ENCODE measurements at regions not wholly inside any gene's neighbourhood (a gene's known extent, or its start where the extent isn't known, plus 50 kb on each side); places are given as distances from the start of the nearest gene placed in this dataset.

DNA sequence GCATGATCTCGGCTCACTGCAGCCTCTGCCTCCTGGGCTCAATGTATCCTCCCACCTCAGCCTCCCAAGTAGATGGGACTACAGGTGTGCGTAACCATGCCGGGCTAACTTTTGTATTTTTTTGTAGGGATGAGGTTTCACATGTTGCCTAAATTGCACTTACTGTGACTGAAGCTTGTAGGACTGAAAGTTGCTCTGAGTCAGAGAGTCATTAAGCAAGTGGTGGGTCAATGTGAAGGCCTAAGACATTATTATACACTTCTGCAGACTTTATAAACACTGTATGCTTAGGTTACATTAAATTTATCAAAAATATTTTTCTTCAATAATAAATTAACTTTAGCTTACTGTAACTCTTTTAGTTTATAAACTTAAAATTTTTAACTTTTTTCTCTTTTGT, 170.2 kb downstream of the FAT4 start:
- no peaks in the 10 kb centered on the region for H3K27me3 ChIP-seq (ENCODE audit: control insufficient read depth, insufficient read depth, low read length)
- H3K9ac ChIP-seq (ENCODE audit: insufficient read depth, low read length) = no peak overlapping the region
- H2AFZ ChIP-seq (ENCODE audit: low read length) = no peak overlapping the region
- no peak overlapping the region for H3K4me2 ChIP-seq (ENCODE audit: extremely low read depth, insufficient read depth, low read length)
- no peaks in the 10 kb centered on the region for H3K36me3 ChIP-seq (ENCODE audit: control insufficient read depth, insufficient read depth, low read length)
- no peak overlapping the region for H3K4me3 ChIP-seq (replicated peaks in 1 of 4; ENCODE audit: control extremely low read depth in 1 of 4, insufficient read depth in 1 of 4, low read depth in 3 of 4, low read length in 4 of 4)
- H3K9me3 ChIP-seq (ENCODE audit: control insufficient read depth, insufficient read depth, low read depth, low read length) = no peaks in the 10 kb centered on the region
- no peaks in the 10 kb centered on the region for H3K79me2 ChIP-seq (ENCODE audit: control insufficient read depth, insufficient read depth, low read length)
- TF ChIP-seq EZH2 (IDR thresholded peaks at IDR 0.05; ENCODE audit: low read length, missing control alignments) = no peak
- TF ChIP-seq, protein P1, sequence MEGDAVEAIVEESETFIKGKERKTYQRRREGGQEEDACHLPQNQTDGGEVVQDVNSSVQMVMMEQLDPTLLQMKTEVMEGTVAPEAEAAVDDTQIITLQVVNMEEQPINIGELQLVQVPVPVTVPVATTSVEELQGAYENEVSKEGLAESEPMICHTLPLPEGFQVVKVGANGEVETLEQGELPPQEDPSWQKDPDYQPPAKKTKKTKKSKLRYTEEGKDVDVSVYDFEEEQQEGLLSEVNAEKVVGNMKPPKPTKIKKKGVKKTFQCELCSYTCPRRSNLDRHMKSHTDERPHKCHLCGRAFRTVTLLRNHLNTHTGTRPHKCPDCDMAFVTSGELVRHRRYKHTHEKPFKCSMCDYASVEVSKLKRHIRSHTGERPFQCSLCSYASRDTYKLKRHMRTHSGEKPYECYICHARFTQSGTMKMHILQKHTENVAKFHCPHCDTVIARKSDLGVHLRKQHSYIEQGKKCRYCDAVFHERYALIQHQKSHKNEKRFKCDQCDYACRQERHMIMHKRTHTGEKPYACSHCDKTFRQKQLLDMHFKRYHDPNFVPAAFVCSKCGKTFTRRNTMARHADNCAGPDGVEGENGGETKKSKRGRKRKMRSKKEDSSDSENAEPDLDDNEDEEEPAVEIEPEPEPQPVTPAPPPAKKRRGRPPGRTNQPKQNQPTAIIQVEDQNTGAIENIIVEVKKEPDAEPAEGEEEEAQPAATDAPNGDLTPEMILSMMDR (conservative IDR thresholded peaks at IDR 0.05 in 1 of 2, IDR thresholded peaks at IDR 0.05 in 1 of 2; ENCODE audit: low read depth in 1 of 2, low read length in 2 of 2) = no peak
- H4K20me1 ChIP-seq (ENCODE audit: control insufficient read depth, extremely low read depth, insufficient read depth, low read length) = no peaks in the 10 kb centered on the region
- H3K27ac ChIP-seq (ENCODE audit: insufficient read depth, low read length) = no peak overlapping the region
- no peak for DNase-seq (ENCODE audit: low read depth in 2 of 2)
- H3K4me1 ChIP-seq (ENCODE audit: control insufficient read depth, extremely low read depth, insufficient read depth, low read length) = no peaks in the 10 kb centered on the region

DNA sequence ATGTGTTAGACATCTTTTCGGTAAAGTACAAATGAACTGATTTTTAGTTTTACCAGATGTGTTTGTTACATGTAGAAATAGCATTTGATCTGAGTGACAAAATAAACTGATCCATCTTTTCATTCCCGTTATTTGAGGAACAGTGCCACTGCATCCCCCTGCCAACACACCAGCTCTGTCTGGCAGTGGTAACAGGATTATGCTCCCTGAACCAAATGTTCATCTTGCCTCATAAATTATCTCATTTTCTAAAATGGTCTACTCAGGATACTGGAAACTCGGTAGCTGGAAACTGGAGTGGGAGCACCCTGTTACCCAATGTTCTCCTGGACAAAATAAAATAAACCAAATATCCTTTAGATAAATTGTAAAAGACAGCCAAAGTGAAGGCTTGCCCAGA, 171.6 kb downstream of the FAT4 start:
- peaks cover 1% of the 10 kb centered on the region for H3K36me3 ChIP-seq (ENCODE audit: control insufficient read depth, insufficient read depth, low read length)
- no peak overlapping the region for H3K27ac ChIP-seq (ENCODE audit: insufficient read depth, low read length)
- no peaks in the 10 kb centered on the region for H3K27me3 ChIP-seq (ENCODE audit: control insufficient read depth, insufficient read depth, low read length)
- H3K4me2 ChIP-seq (ENCODE audit: extremely low read depth, insufficient read depth, low read length) = no peak overlapping the region
- no peaks in the 10 kb centered on the region for H3K4me1 ChIP-seq (ENCODE audit: control insufficient read depth, extremely low read depth, insufficient read depth, low read length)
- H3K79me2 ChIP-seq (ENCODE audit: control insufficient read depth, insufficient read depth, low read length) = no peaks in the 10 kb centered on the region
- TF ChIP-seq, protein P1 (conservative IDR thresholded peaks at IDR 0.05 in 1 of 2, IDR thresholded peaks at IDR 0.05 in 1 of 2; ENCODE audit: low read depth in 1 of 2, low read length in 2 of 2) = no peak
- no peak for TF ChIP-seq EZH2 (IDR thresholded peaks at IDR 0.05; ENCODE audit: low read length, missing control alignments)
- H4K20me1 ChIP-seq (ENCODE audit: control insufficient read depth, extremely low read depth, insufficient read depth, low read length) = no peaks in the 10 kb centered on the region
- no peak overlapping the region for H2AFZ ChIP-seq (ENCODE audit: low read length)
- H3K9me3 ChIP-seq (ENCODE audit: control insufficient read depth, insufficient read depth, low read depth, low read length) = no peaks in the 10 kb centered on the region
- DNase-seq (ENCODE audit: low read depth in 2 of 2) = no peak
- H3K4me3 ChIP-seq (replicated peaks in 1 of 4; ENCODE audit: control extremely low read depth in 1 of 4, insufficient read depth in 1 of 4, low read depth in 3 of 4, low read length in 4 of 4) = no peak overlapping the region
- no peak overlapping the region for H3K9ac ChIP-seq (ENCODE audit: insufficient read depth, low read length)

DNA sequence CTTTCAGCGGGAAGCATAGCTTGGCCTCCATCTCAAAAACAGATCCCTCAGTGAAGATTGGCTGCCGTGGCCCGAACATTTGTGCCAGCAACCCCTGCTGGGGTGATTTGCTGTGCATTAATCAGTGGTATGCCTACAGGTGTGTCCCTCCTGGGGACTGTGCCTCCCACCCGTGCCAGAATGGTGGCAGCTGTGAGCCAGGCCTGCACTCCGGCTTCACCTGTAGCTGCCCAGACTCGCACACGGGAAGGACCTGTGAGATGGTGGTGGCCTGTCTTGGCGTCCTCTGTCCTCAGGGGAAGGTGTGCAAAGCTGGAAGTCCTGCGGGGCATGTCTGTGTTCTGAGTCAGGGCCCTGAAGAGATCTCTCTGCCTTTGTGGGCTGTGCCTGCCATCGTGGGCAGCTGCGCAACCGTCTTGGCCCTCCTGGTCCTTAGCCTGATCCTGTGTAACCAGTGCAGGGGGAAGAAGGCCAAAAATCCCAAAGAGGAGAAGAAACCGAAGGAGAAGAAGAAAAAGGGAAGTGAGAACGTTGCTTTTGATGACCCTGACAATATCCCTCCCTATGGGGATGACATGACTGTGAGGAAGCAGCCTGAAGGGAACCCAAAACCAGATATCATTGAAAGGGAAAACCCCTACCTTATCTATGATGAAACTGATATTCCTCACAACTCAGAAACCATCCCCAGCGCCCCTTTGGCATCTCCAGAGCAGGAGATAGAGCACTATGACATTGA, 175.4 kb downstream of the FAT4 start:
- no peak overlapping the region for H3K4me3 ChIP-seq (replicated peaks in 1 of 4; ENCODE audit: control extremely low read depth in 1 of 4, insufficient read depth in 1 of 4, low read depth in 3 of 4, low read length in 4 of 4)
- TF ChIP-seq, protein P1 (conservative IDR thresholded peaks at IDR 0.05 in 1 of 2, IDR thresholded peaks at IDR 0.05 in 1 of 2; ENCODE audit: low read depth in 1 of 2, low read length in 2 of 2) = no peak
- no peak for TF ChIP-seq EZH2 (IDR thresholded peaks at IDR 0.05; ENCODE audit: low read length, missing control alignments)
- no peak overlapping the region for H3K27ac ChIP-seq (ENCODE audit: insufficient read depth, low read length)
- H2AFZ ChIP-seq (ENCODE audit: low read length) = no peak overlapping the region
- no peaks in the 10 kb centered on the region for H3K4me1 ChIP-seq (ENCODE audit: control insufficient read depth, extremely low read depth, insufficient read depth, low read length)
- H3K79me2 ChIP-seq (ENCODE audit: control insufficient read depth, insufficient read depth, low read length) = no peaks in the 10 kb centered on the region
- no peak overlapping the region for H3K9ac ChIP-seq (ENCODE audit: insufficient read depth, low read length)
- no peaks in the 10 kb centered on the region for H3K9me3 ChIP-seq (ENCODE audit: control insufficient read depth, insufficient read depth, low read depth, low read length)
- H4K20me1 ChIP-seq (ENCODE audit: control insufficient read depth, extremely low read depth, insufficient read depth, low read length) = no peaks in the 10 kb centered on the region
- no peaks in the 10 kb centered on the region for H3K27me3 ChIP-seq (ENCODE audit: control insufficient read depth, insufficient read depth, low read length)
- no peak overlapping the region for H3K4me2 ChIP-seq (ENCODE audit: extremely low read depth, insufficient read depth, low read length)
- DNase-seq (ENCODE audit: low read depth in 2 of 2) = no peak
- H3K36me3 ChIP-seq (ENCODE audit: control insufficient read depth, insufficient read depth, low read length) = peaks cover 1% of the 10 kb centered on the region

All from fibroblast of lung (primary cell).